Hypothalamus (tissue), 51 donors: ENCODE measurements at regions not wholly inside any gene's neighbourhood (a gene's known extent, or its start where the extent isn't known, plus 50 kb on each side); places are given as distances from the start of the nearest gene placed in this dataset.

ENCODE experiments used
- DNase-seq, 51 donors: peaks; one replicate each; lab custom pipeline; 2025; lab: John Stamatoyannopoulos, UW

DNA sequence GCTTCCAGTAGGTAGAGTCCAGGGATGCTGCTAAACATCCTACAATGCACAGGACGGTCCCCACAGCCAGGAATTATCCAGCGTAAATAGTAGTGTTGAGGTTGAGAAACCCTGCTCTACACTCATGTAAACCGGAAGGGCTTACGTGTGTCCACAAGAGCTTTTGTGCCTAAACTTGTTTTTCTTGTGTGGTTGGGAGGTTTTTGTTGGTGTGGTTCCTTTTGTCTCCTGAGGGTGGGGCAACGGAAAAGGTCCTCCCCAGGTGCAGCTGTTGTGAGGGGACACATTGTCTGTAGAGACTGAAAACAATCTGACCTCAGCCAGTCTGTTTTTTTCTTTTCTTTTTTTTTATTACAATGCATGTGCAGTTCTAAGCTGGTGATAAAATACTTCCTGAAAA, 72.7 kb upstream of the MGAT5 start:
- no peak for DNase-seq

- peak in 6 of 51 donors; percentile 17 to 43 (median 24) for DNase-seq
These were observed 70.2 kb upstream of the MGAT5 start for GRCh38 chr2:134183679-134184078.

GRCh38 chr2:134185639-134186038, 68.2 kb upstream of the MGAT5 start:
- DNase-seq, result no peak

GRCh38 chr2:134189009-134189720, 64.7 kb upstream of the MGAT5 start:
- no peak for DNase-seq

DNA sequence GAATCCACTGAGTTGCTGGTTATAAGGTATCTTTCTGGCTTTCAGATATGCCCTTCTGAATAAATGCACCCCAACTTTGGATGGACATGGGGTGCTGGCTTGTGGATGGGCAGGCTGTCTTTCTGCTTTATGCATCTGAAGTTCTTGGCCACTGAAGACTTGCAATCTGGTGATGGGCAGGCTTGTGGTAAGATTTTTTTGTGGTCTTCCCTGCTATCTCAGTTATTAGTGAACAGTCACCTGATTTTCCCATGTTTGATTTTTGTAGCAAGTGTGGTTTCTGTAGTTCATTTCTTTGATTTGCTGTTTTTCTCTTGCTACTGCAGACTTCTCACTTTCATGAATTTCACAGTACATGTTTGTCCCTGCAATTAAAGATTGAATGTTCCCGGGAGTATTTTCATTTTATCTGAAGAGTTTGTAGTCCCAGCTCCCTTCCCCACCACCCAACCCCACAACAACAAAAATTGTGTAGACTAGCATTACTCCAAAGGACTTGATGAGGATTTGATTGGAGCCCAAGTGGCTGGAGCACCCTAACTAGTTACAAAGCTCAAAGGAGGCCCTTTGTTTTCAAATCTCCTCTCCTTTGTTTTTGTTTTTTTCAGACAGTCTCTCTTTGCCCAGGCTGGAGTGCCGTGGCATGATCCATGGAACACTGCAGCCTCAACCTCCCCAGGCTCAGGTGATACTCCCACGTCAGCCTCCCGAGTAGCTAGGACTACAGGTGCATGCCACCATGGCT, 63.6 kb upstream of the MGAT5 start:
- DNase-seq, result no peak

GRCh38 chr2:134190807-134191203, 63.1 kb upstream of the MGAT5 start:
- DNase-seq, result peak in 12 of 51 donors; percentile 6 to 44 (median 25)

DNA sequence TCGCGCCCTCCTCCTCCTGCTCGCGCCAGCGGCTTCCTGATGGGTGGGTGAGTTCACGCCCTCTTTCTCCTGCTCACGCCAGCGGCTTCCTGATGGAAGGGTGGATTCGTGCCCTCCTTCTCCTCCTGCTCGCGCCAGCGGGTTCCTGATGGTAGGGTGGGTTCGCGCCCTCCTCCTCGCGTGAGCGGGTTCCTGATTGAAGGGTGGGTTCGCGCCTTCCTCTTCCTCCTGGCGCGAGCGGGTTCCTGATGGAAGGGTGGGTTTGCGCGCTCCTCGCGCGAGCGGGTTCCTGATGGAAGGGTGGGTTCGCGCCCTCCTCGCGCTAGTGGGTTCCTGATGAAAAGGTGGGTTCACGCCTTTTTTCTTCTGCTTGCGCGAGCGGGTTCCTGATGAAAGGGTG, 62.0 kb upstream of the MGAT5 start:
- no peak for DNase-seq

DNA sequence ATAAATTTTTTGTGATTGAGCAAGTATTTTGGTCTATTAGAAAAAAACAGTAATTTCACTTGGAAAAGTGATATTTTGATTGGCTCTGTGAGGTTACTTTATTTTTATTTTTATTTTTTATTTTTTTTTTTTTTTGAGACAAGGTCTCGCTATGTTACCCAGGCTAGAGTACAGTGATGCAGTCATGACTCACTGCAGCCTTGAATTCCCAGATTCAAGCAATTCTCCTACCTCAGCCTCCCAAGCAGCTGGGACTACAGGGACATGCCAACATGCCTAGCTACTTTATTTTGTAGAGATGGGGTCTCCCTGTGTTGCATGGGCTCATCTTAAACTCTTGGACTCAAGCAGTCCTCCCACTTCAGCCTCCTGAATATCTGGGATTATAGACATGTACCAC, 60.9 kb upstream of the MGAT5 start:
- DNase-seq, result no peak

DNA sequence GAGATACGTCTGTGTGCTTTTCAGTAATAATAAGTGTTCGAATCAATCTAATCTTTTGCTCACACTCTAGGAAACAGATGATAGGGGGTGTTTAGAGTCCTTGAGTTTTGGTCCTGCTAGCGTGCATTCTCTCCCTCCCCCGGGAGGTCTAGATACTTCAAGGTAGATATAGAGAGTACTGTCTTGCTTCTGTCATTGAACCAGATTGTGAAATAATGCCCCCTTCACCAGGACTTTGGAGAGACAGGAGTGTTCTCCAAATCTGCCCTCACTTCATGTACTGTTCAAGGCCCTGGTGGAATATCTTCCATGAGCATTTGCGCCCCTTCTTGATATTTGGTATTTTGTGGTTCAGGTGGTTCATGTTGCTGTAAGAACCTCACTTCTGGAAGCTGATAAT, 59.4 kb upstream of the MGAT5 start:
- no peak for DNase-seq

- no peak for DNase-seq
These were observed 58.5 kb upstream of the MGAT5 start for GRCh38 chr2:134195341-134195740.

- no peak for DNase-seq
These were observed 56.4 kb upstream of the MGAT5 start for GRCh38 chr2:134197445-134197844.

DNA sequence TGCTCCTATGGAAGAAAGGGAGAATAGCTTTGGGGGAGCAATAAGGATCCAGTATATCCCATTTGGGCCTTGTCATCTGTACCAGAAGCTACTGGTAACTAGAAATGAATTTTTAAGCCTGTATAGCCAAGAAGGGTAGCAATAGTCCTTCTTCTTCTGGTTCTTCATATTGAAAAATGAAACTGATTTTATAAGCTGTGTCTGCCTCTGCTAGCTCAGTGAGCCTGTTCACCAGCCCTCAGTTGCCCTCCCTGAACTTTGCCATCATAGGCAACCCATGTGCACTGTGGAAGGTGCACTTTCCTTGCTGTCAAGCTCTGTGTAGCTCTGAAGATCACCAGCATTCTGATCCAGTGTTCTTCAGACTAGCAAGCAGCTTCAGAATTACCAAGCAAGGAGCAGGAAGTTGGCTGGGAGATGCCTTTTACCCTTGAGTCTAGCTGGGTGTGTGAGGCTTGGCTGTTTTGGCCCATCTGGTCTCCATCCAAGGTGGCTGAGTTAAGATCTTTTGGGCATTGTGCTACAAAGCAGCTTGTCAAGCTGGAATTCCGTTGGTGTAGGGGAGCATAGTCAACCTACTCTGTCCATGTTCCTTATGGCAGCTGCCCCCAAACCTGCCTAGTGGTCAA, 55.8 kb upstream of the MGAT5 start:
- DNase-seq, result no peak

- no peak for DNase-seq
These were observed 54.7 kb upstream of the MGAT5 start for GRCh38 chr2:134199123-134199522.

GRCh38 chr2:134200036-134200618, 53.7 kb upstream of the MGAT5 start:
- DNase-seq, result no peak

GRCh38 chr2:134201533-134201932, 52.3 kb upstream of the MGAT5 start:
- DNase-seq, result no peak

GRCh38 chr2:134202371-134202770, 51.5 kb upstream of the MGAT5 start:
- peak in 3 of 51 donors; percentile 14 to 36 (median 16) for DNase-seq

- no peak for DNase-seq
These were observed 50.7 kb upstream of the MGAT5 start for GRCh38 chr2:134203175-134203574.
